H9 (cell line): ENCODE measurements at regions not wholly inside any gene's neighbourhood (a gene's known extent, or its start where the extent isn't known, plus 50 kb on each side); places are given as distances from the start of the nearest gene placed in this dataset.

Experiments
- DNase-seq: peaks from one replicate; pipeline ENCODE4 v3.0.0-alpha.2; 2017
- H2AFZ ChIP-seq: one replicate; pipeline ENCODE4 v1.6.1; 2013; ENCODE audit warnings: mild to moderate bottlenecking, low read length, control low read depth, moderate library complexity
- H2AK5ac ChIP-seq: 2 replicates; pipeline ENCODE4 v1.6.1; 2013; ENCODE audit warnings: low read length, control low read depth, mixed read lengths; ENCODE audit not compliant: insufficient read length
- H2BK120ac ChIP-seq: one replicate; pipeline ENCODE4 v1.6.1; 2013; ENCODE audit warnings: low read depth, mild to moderate bottlenecking, low read length, control low read depth, inconsistent platforms; ENCODE audit not compliant: poor library complexity, severe bottlenecking
- H2BK12ac ChIP-seq: 2 replicates; pipeline ENCODE4 v1.6.1; 2013; ENCODE audit warnings: low read length, control low read depth, mixed read lengths, low read depth; ENCODE audit not compliant: insufficient read length
- H2BK15ac ChIP-seq: 2 replicates; pipeline ENCODE4 v1.6.1; 2013; ENCODE audit warnings: low read depth, low read length, control low read depth
- H2BK20ac ChIP-seq: one replicate; pipeline ENCODE4 v1.6.1; 2013; ENCODE audit warnings: low read depth, mild to moderate bottlenecking, low read length, control low read depth, inconsistent platforms; ENCODE audit not compliant: poor library complexity, severe bottlenecking
- H2BK5ac ChIP-seq: 2 replicates; pipeline ENCODE4 v1.6.1; 2013; ENCODE audit warnings: low read length, control low read depth, mixed read lengths; ENCODE audit not compliant: insufficient read length
- H3K14ac ChIP-seq: 2 replicates; pipeline ENCODE4 v1.6.1; 2013; ENCODE audit warnings: low read length, control low read depth; ENCODE audit not compliant: insufficient read depth
- H3K18ac ChIP-seq: 2 replicates; pipeline ENCODE4 v1.6.1; 2013; ENCODE audit warnings: low read depth, mild to moderate bottlenecking, mixed read lengths, low read length, control low read depth; ENCODE audit not compliant: insufficient read length
- H3K23ac ChIP-seq: 2 replicates; pipeline ENCODE4 v1.6.1; 2013; ENCODE audit warnings: low read length, control low read depth, mixed read lengths, low read depth; ENCODE audit not compliant: insufficient read length
- H3K23me2 ChIP-seq: 2 replicates; pipeline ENCODE4 v1.6.1; 2013; ENCODE audit warnings: low read depth, mild to moderate bottlenecking, mixed read lengths, low read length, control low read depth; ENCODE audit not compliant: insufficient read length, poor library complexity, severe bottlenecking
- H3K27ac ChIP-seq: 2 replicates; pipeline ENCODE4 v1.5.1; 2013; ENCODE audit warnings: low read length, control low read depth, mixed read lengths, low read depth; ENCODE audit not compliant: insufficient read length
- H3K27me3 ChIP-seq: 2 replicates; pipeline ENCODE4 v1.6.1; 2013; ENCODE audit warnings: low read length, control low read depth, inconsistent platforms; ENCODE audit not compliant: insufficient read depth
- H3K4ac ChIP-seq: 2 replicates; pipeline ENCODE4 v1.6.1; 2013; ENCODE audit warnings: low read depth, mild to moderate bottlenecking, control low read depth, inconsistent platforms, low read length, moderate library complexity
- H3K4me1 ChIP-seq: 2 replicates; pipeline ENCODE4 v1.6.1; 2013; ENCODE audit warnings: low read length, control low read depth, inconsistent platforms; ENCODE audit not compliant: insufficient read depth
- H3K4me2 ChIP-seq: 2 replicates; pipeline ENCODE4 v1.6.1; 2013; ENCODE audit warnings: low read length, control low read depth, mixed read lengths; ENCODE audit not compliant: insufficient read length, insufficient read depth
- H3K56ac ChIP-seq: 2 replicates; pipeline ENCODE4 v1.6.1; 2013; ENCODE audit warnings: low read depth, mild to moderate bottlenecking, mixed read lengths, low read length, control low read depth; ENCODE audit not compliant: insufficient read length
- H3K79me1 ChIP-seq: 2 replicates; pipeline ENCODE4 v1.6.1; 2013; ENCODE audit warnings: low read depth, mild to moderate bottlenecking, moderate library complexity, low read length, control low read depth, inconsistent platforms; ENCODE audit not compliant: insufficient read depth, poor library complexity, severe bottlenecking
- H3K79me2 ChIP-seq: 2 replicates; pipeline ENCODE4 v1.6.1; 2013; ENCODE audit warnings: low read length, control low read depth, inconsistent platforms; ENCODE audit not compliant: insufficient read depth
- H3K9ac ChIP-seq: 2 replicates; pipeline ENCODE4 v1.6.1; 2013; ENCODE audit warnings: low read length, control low read depth, mixed read lengths; ENCODE audit not compliant: insufficient read length; ENCODE audit errors: extremely low read depth
- H3K9me3 ChIP-seq: one replicate; pipeline ENCODE4 v1.6.1; 2013; ENCODE audit warnings: low read depth, low read length, inconsistent platforms; ENCODE audit not compliant: control insufficient read depth
- H3T11ph ChIP-seq: one replicate; pipeline ENCODE4 v1.6.1; 2013; ENCODE audit warnings: mild to moderate bottlenecking, low read length, control low read depth, inconsistent platforms
- H4K20me1 ChIP-seq: one replicate; pipeline ENCODE4 v1.6.1; 2013; ENCODE audit not compliant: control insufficient read depth, insufficient read length, insufficient read depth
- H4K5ac ChIP-seq: 2 replicates; pipeline ENCODE4 v1.6.1; 2013; ENCODE audit warnings: low read depth, mild to moderate bottlenecking, mixed read lengths, low read length, control low read depth; ENCODE audit not compliant: insufficient read length
- H4K8ac ChIP-seq: replicated peaks from 2 replicates; pipeline ENCODE4 v1.6.1; 2013; ENCODE audit warnings: low read length, control low read depth, mixed read lengths, low read depth; ENCODE audit not compliant: insufficient read length
- H4K91ac ChIP-seq: 2 replicates; pipeline ENCODE4 v1.6.1; 2013; ENCODE audit warnings: low read depth, mild to moderate bottlenecking, moderate library complexity, mixed read lengths, low read length, control low read depth; ENCODE audit not compliant: insufficient read length
- H3K27ac Mint-ChIP-seq, 3 experiments: 2 replicates in 2 of 3; 3 replicates in 1 of 3; pipeline ENCODE4 v1.8.0; 2020 to 2021; ENCODE audit warnings: mixed read lengths in 3 of 3, mild to moderate bottlenecking in 1 of 3, moderate library complexity in 1 of 3
- H3K27me3 Mint-ChIP-seq: 2 replicates; pipeline ENCODE4 v1.8.0; 2021; ENCODE audit warnings: low read depth, mild to moderate bottlenecking, moderate library complexity, mixed read lengths
- H3K36me3 Mint-ChIP-seq, 3 experiments: 2 replicates in 2 of 3; 3 replicates in 1 of 3; pipeline ENCODE4 v1.8.0; 2020 to 2021; ENCODE audit warnings: low read depth in 3 of 3, mixed read lengths in 3 of 3; ENCODE audit not compliant: insufficient read depth in 1 of 3
- H3K4me1 Mint-ChIP-seq, 2 experiments: 2 replicates each; pipeline ENCODE4 v1.8.0; 2020; ENCODE audit warnings: mixed read lengths in 2 of 2
- H3K4me3 Mint-ChIP-seq, 2 experiments: 2 replicates in 1 of 2; 3 replicates in 1 of 2; pipeline ENCODE4 v1.8.0; 2020 to 2021; ENCODE audit warnings: mild to moderate bottlenecking in 2 of 2, mixed read lengths in 2 of 2, moderate library complexity in 1 of 2
- H3K9me3 Mint-ChIP-seq, 2 experiments: 2 replicates in 1 of 2; 3 replicates in 1 of 2; pipeline ENCODE4 v1.8.0; 2020; ENCODE audit warnings: mild to moderate bottlenecking in 2 of 2, mixed read lengths in 2 of 2, moderate library complexity in 1 of 2
- WGBS: extraction: QIAGEN DNeasy Blood & Tissue Kit; methylation state at CpG from one replicate; pipeline ENCODE4 v1.1.7; 2013; ENCODE audit warnings: missing lambda C conversion rate, low lambda C conversion rate, mixed read lengths; ENCODE audit not compliant: insufficient read length; ENCODE audit errors: extremely low coverage; 5-methylcytosine and 5-hydroxymethylcytosine counted together
- TF ChIP-seq, protein P1 (sequence below): fragments of 200-600 bp; sonication (generic); conservative IDR thresholded peaks from 3 replicates; pipeline ENCODE4 v1.8.0; 2021; ENCODE audit warnings: antibody characterized with exemption, mild to moderate bottlenecking

GRCh38 chr3:59430341-59430740 is 380.5 kb upstream of the CFAP20DC start:
- Histone ChIP-seq H3K23me2 (no peaks in the 10 kb centered on the region), H2BK20ac (no peak overlapping the region), H3K9me3 (no peaks in the 10 kb centered on the region), H3K56ac (no peak overlapping the region), H3K4me1 (no peaks in the 10 kb centered on the region), H2BK12ac (no peak overlapping the region), H3K79me1 (no peaks in the 10 kb centered on the region), H3K18ac (no peak overlapping the region), H3K27me3 (no peaks in the 10 kb centered on the region), H3K9ac (no peak overlapping the region), H3K23ac (no peak overlapping the region), H4K8ac (no peak overlapping the region), H2BK15ac (no peak overlapping the region), H3K27ac (no peak overlapping the region), H3K4me2 (no peak overlapping the region), H4K20me1 (no peaks in the 10 kb centered on the region), H4K5ac (no peak overlapping the region), H3T11ph (no peak overlapping the region), H2BK5ac (no peak overlapping the region), H4K91ac (no peak overlapping the region), H2AK5ac (no peak overlapping the region), H3K79me2 (no peaks in the 10 kb centered on the region), H2BK120ac (no peak overlapping the region), H3K4ac (no peak overlapping the region), H3K14ac (no peak overlapping the region), H2AFZ (no peak overlapping the region)
- H3K36me3 Mint-ChIP-seq = no peaks in the 10 kb centered on the region; a peak in 1 of 7 replicates
- WGBS = no CpG with 5 or more reads among the region's 7 CpGs
- no peaks in the 10 kb centered on the region for H3K9me3 Mint-ChIP-seq
- H3K4me3 Mint-ChIP-seq = no peak overlapping the region
- H3K4me1 Mint-ChIP-seq = no peaks in the 10 kb centered on the region
- no peak overlapping the region for H3K27ac Mint-ChIP-seq
- peaks cover 60% of the 10 kb centered on the region for H3K27me3 Mint-ChIP-seq
- no peak for DNase-seq
- TF ChIP-seq, protein P1, sequence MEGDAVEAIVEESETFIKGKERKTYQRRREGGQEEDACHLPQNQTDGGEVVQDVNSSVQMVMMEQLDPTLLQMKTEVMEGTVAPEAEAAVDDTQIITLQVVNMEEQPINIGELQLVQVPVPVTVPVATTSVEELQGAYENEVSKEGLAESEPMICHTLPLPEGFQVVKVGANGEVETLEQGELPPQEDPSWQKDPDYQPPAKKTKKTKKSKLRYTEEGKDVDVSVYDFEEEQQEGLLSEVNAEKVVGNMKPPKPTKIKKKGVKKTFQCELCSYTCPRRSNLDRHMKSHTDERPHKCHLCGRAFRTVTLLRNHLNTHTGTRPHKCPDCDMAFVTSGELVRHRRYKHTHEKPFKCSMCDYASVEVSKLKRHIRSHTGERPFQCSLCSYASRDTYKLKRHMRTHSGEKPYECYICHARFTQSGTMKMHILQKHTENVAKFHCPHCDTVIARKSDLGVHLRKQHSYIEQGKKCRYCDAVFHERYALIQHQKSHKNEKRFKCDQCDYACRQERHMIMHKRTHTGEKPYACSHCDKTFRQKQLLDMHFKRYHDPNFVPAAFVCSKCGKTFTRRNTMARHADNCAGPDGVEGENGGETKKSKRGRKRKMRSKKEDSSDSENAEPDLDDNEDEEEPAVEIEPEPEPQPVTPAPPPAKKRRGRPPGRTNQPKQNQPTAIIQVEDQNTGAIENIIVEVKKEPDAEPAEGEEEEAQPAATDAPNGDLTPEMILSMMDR = no peak
